PC-3 (cell line): ENCODE measurements at regions not wholly inside any gene's neighbourhood (a gene's known extent, or its start where the extent isn't known, plus 50 kb on each side); places are given as distances from the start of the nearest gene placed in this dataset.

Experiments
- CTCF ChIP-seq: fragments of 300-600 bp; sonication (generic); conservative IDR thresholded peaks from 2 replicates; pipeline ENCODE4 v1.5.1; 2017; ENCODE audit warnings: antibody characterized with exemption, low read depth, mild to moderate bottlenecking, low read length
- EZH2 ChIP-seq: fragments of 300-600 bp; sonication (generic); IDR thresholded peaks from one replicate; pipeline ENCODE4 v1.6.1; 2017; ENCODE audit warnings: antibody characterized with exemption, mild to moderate bottlenecking, low read length; ENCODE audit not compliant: unreplicated experiment
- EZH2phosphoT487 ChIP-seq: fragments of 300-600 bp; sonication (generic); IDR thresholded peaks from 2 replicates; pipeline ENCODE4 v1.6.1; 2018; ENCODE audit warnings: mild to moderate bottlenecking, antibody characterized with exemption, low read length, borderline replicate concordance

DNA sequence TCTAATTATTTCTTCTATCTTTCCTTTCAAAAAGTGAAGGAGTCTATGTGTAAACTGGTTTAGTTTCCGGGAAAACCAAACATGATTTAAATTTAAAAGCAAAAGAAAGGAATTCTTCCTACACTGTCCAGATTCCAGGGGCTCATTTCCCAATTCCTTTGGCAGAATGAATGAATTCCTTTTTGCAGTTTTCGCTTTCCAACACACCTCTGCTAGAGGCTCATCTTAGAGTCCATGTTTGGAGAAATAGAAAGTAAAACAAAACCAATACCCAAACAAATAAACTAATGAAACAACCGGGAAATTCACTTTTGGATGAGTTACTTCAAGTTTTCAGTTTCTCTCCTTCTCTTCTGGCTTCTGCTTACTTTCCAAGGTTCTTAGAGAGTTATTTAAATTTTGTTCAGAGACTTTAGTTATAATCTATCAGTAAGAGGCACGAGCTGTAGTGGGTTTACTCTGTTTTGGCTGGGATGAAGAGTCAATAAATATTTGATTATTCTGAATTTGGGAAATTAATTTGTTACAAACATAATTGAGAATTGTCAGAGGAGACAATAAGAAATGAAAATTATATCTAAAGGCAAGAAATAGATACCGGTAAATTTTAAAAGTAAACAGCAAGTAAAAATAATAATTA lies 365.0 kb upstream of the CDH9 start:
- no peak for TF ChIP-seq CTCF
- TF ChIP-seq EZH2: no peak
- no peak for TF ChIP-seq EZH2phosphoT487
